ENCODE measurements at regions not wholly inside any gene's neighbourhood (a gene's known extent, or its start where the extent isn't known, plus 50 kb on each side); places are given as distances from the start of the nearest gene placed in this dataset.

GRCh38 chr12:91606662-91607377, 424.2 kb upstream of the DCN start:
- DNase-seq, result no peak

GRCh38 chr12:91604897-91605296, 422.3 kb upstream of the DCN start:
- DNase-seq, result peak; percentile 69

GRCh38 chr12:91603060-91603459, 420.4 kb upstream of the DCN start:
- no peak for DNase-seq

GRCh38 chr12:91601054-91601453, 418.4 kb upstream of the DCN start:
- DNase-seq, result no peak

- no peak for DNase-seq
These were observed 412.1 kb upstream of the DCN start for GRCh38 chr12:91594715-91595114.

- DNase-seq, result no peak
These were observed 409.0 kb upstream of the DCN start for GRCh38 chr12:91591639-91591987.

- no peak for DNase-seq
These were observed 408.5 kb upstream of the DCN start for GRCh38 chr12:91590966-91591638.

- DNase-seq, result no peak
These were observed 406.3 kb upstream of the DCN start for GRCh38 chr12:91588874-91589454.

- DNase-seq, result no peak
These were observed 403.4 kb upstream of the DCN start for GRCh38 chr12:91586015-91586414.

GRCh38 chr12:91582811-91583210, 400.2 kb upstream of the DCN start:
- no peak for DNase-seq

GRCh38 chr12:91579516-91580263, 397.1 kb upstream of the DCN start:
- DNase-seq, result no peak

- DNase-seq, result no peak
These were observed 395.2 kb upstream of the DCN start for GRCh38 chr12:91577586-91578539.

GRCh38 chr12:91576432-91576831, 393.8 kb upstream of the DCN start:
- DNase-seq, result no peak

- DNase-seq, result no peak
These were observed 393.0 kb upstream of the DCN start for GRCh38 chr12:91575630-91576029.

GRCh38 chr12:91574975-91575374, 392.4 kb upstream of the DCN start:
- no peak for DNase-seq

GRCh38 chr12:91574391-91574790, 391.8 kb upstream of the DCN start:
- DNase-seq, result no peak

- DNase-seq, result no peak
These were observed 390.3 kb upstream of the DCN start for GRCh38 chr12:91572869-91573268.

- no peak for DNase-seq
These were observed 384.5 kb upstream of the DCN start for GRCh38 chr12:91567100-91567485.

GRCh38 chr12:91566328-91567099, 383.9 kb upstream of the DCN start:
- DNase-seq, result no peak

- no peak for DNase-seq
These were observed 383.2 kb upstream of the DCN start for GRCh38 chr12:91565846-91566245.

- DNase-seq, result no peak
These were observed 382.6 kb upstream of the DCN start for GRCh38 chr12:91565246-91565645.
